GM21717 (cell line): ENCODE measurements at regions not wholly inside any gene's neighbourhood (a gene's known extent, or its start where the extent isn't known, plus 50 kb on each side); places are given as distances from the start of the nearest gene placed in this dataset.
"Not testable (repeated sequence)": the region's sequence is repeated elsewhere in the genome, so short reads cannot be mapped to it uniquely, and the experiment has no call there.

Experiments used
- ATAC-seq: cut with Tn5 transposase; IDR thresholded peaks from one replicate; pipeline ENCODE4 v1.9.1; 2021; ENCODE audit warnings: mild to moderate bottlenecking, moderate library complexity; ENCODE audit not compliant: unreplicated experiment

GRCh38 chr4:37771771-37772170, 54.7 kb upstream of the PGM2 start:
- no peak for ATAC-seq

- ATAC-seq, result no peak
These were observed 56.5 kb upstream of the PGM2 start for GRCh38 chr4:37770016-37770415.

GRCh38 chr4:37769391-37769989, 57.0 kb upstream of the PGM2 start:
- no peak for ATAC-seq

GRCh38 chr4:37767546-37767945, 58.9 kb upstream of the PGM2 start:
- no peak for ATAC-seq

- ATAC-seq, result no peak
These were observed 59.5 kb upstream of the PGM2 start for GRCh38 chr4:37767019-37767418.

- ATAC-seq, result peak; percentile 54
These were observed 60.7 kb upstream of the PGM2 start for GRCh38 chr4:37765741-37766140.

GRCh38 chr4:37763831-37764230, 62.7 kb upstream of the PGM2 start:
- ATAC-seq, result no peak

GRCh38 chr4:37762991-37763368, 63.5 kb upstream of the PGM2 start:
- ATAC-seq, result no peak

GRCh38 chr4:37762294-37762990, 64.0 kb upstream of the PGM2 start:
- no peak for ATAC-seq

- no peak for ATAC-seq
These were observed 65.6 kb upstream of the PGM2 start for GRCh38 chr4:37760840-37761239.

- ATAC-seq, result no peak
These were observed 66.7 kb upstream of the PGM2 start for GRCh38 chr4:37759833-37760232.

- no peak for ATAC-seq
These were observed 68.3 kb upstream of the PGM2 start for GRCh38 chr4:37758226-37758625.

GRCh38 chr4:37757761-37758160, 68.7 kb upstream of the PGM2 start:
- no peak for ATAC-seq

- no peak for ATAC-seq
These were observed 69.4 kb upstream of the PGM2 start for GRCh38 chr4:37757121-37757520.

GRCh38 chr4:37754410-37755185, 68.4 kb upstream of the RELL1 start:
- no peak for ATAC-seq

- no peak for ATAC-seq
These were observed 63.3 kb upstream of the RELL1 start for GRCh38 chr4:37749398-37749988.

- ATAC-seq, result no peak
These were observed 62.3 kb upstream of the RELL1 start for GRCh38 chr4:37748485-37748884.

GRCh38 chr4:37747772-37748330, 61.7 kb upstream of the RELL1 start:
- no peak for ATAC-seq

GRCh38 chr4:37746852-37747251, 60.7 kb upstream of the RELL1 start:
- not testable (repeated sequence) for ATAC-seq

- ATAC-seq, result no peak
These were observed 59.8 kb upstream of the RELL1 start for GRCh38 chr4:37745946-37746345.

- ATAC-seq, result no peak
These were observed 56.0 kb upstream of the RELL1 start for GRCh38 chr4:37742149-37742548.
